Caco-2 (cell line): ENCODE measurements at regions not wholly inside any gene's neighbourhood (a gene's known extent, or its start where the extent isn't known, plus 50 kb on each side); places are given as distances from the start of the nearest gene placed in this dataset.

ENCODE experiments used
- BruUV-seq: library from RNA; stranded (reverse); fragments of 400-500 nt; replicated peaks from 2 replicates; lab custom pipeline; 2021; lab: Mats Ljungman, UMichigan
- CTCF ChIA-PET: fragments of 300-600 bp; sonication (Branson Sonifier 250); formaldehyde crosslinking; loops from one replicate; lab custom pipeline; 2022; ENCODE audit warnings: antibody characterized with exemption; lab: Charles Lee
- POLR2A ChIA-PET: fragments of 300-600 bp; sonication (Branson Sonifier 250); formaldehyde crosslinking; loops from one replicate; lab custom pipeline; 2022; ENCODE audit warnings: antibody characterized with exemption; lab: Charles Lee
- DNase-seq, 2 experiments: peaks; one replicate each; pipeline versions ENCODE4 v3.0.0 to v3.0.0-alpha.2; 2020 to 2022
- H3K27me3 ChIP-seq: replicated peaks from 2 replicates; pipeline ENCODE4 v1.6.0; 2011; ENCODE audit warnings: low read length; ENCODE audit not compliant: control insufficient read depth, insufficient read depth
- H3K36me3 ChIP-seq: 2 replicates; pipeline ENCODE4 v1.5.1; 2011; ENCODE audit warnings: low read length; ENCODE audit not compliant: control insufficient read depth, insufficient read depth
- H3K4me1 ChIP-seq: fragments of 250-450 bp; sonication (Bioruptor Pico); 2 replicates; pipeline ENCODE4 v1.5.1; 2020; ENCODE audit warnings: mild to moderate bottlenecking
- H3K4me3 ChIP-seq: 2 replicates; pipeline ENCODE4 v1.5.1; 2011; ENCODE audit warnings: low read depth, mild to moderate bottlenecking, control low read depth, low read length
- H3K9me3 ChIP-seq: fragments of 250-450 bp; sonication (Bioruptor Pico); 2 replicates; pipeline ENCODE4 v1.5.1; 2020; ENCODE audit warnings: mild to moderate bottlenecking, moderate library complexity
- H3K27ac Mint-ChIP-seq: one replicate; pipeline ENCODE4 v1.8.0; 2022; ENCODE audit warnings: mixed read lengths; ENCODE audit not compliant: unreplicated experiment
- H3K27me3 Mint-ChIP-seq: one replicate; pipeline ENCODE4 v1.8.0; 2022; ENCODE audit warnings: mixed read lengths; ENCODE audit not compliant: insufficient read depth, unreplicated experiment
- H3K36me3 Mint-ChIP-seq: one replicate; pipeline ENCODE4 v1.8.0; 2022; ENCODE audit warnings: mild to moderate bottlenecking, mixed read lengths; ENCODE audit not compliant: insufficient read depth, unreplicated experiment
- H3K4me1 Mint-ChIP-seq: one replicate; pipeline ENCODE4 v1.8.0; 2022; ENCODE audit warnings: low read depth, mixed read lengths; ENCODE audit not compliant: unreplicated experiment
- H3K4me3 Mint-ChIP-seq: one replicate; pipeline ENCODE4 v1.8.0; 2022; ENCODE audit warnings: mild to moderate bottlenecking, moderate library complexity, mixed read lengths; ENCODE audit not compliant: unreplicated experiment
- H3K9me3 Mint-ChIP-seq: one replicate; pipeline ENCODE4 v1.8.0; 2022; ENCODE audit warnings: mixed read lengths; ENCODE audit not compliant: unreplicated experiment
- CTCF ChIP-seq, 2 experiments: fragments of 200-600 bp in 1 of 2; IDR thresholded peaks; 1 replicate in 1 of 2; 2 replicates in 1 of 2; pipeline versions ENCODE4 v1.5.1 to v1.8.0; 2011 to 2022; ENCODE audit warnings: antibody characterized with exemption in 1 of 2, control low read depth in 1 of 2, inconsistent platforms in 1 of 2, low read depth in 1 of 2, low read length in 1 of 2, mild to moderate bottlenecking in 1 of 2, moderate library complexity in 1 of 2; ENCODE audit not compliant: insufficient read depth in 1 of 2, severe bottlenecking in 1 of 2, unreplicated experiment in 1 of 2
- intact Hi-C: fragments of 100-400 bp; cut with micrococcal nuclease; formaldehyde crosslinking; loops from one replicate; pipeline ENCODE4 v1.10.0; 2022; ENCODE audit not compliant: unreplicated experiment

- TF ChIP-seq CTCF (IDR thresholded peaks at IDR 0.05; ENCODE audit: insufficient read depth in 1 of 2, low read depth in 1 of 2, low read length in 1 of 2, severe bottlenecking in 1 of 2, unreplicated experiment in 1 of 2): no peak
- H3K27me3 ChIP-seq: no peaks in the 10 kb centered on the region
- H3K4me3 Mint-ChIP-seq: peak overlapping the region; percentile 51
- H3K4me1 Mint-ChIP-seq: peaks cover 12% of the 10 kb centered on the region
- CTCF ChIA-PET: interaction anchor here (1.0 to 1.6 kb wide), 2 partner anchors 9 to 140 kb away, joined by 4 to 6 read pairs; no protein-coding TSS in a partner anchor
- no peaks in the 10 kb centered on the region for H3K27me3 Mint-ChIP-seq
- H3K4me1 ChIP-seq: peaks cover 4% of the 10 kb centered on the region; the same call in 1 of the 2 replicates
- POLR2A ChIA-PET: no interaction called here
- H3K36me3 ChIP-seq: no peaks in the 10 kb centered on the region
- no peak for DNase-seq
- intact Hi-C loops: no loop called here
- BruUV-seq: no TSS peak
- no peak overlapping the region for H3K4me3 ChIP-seq
- H3K36me3 Mint-ChIP-seq: no peaks in the 10 kb centered on the region
- H3K9me3 Mint-ChIP-seq: no peaks in the 10 kb centered on the region
- no peaks in the 10 kb centered on the region; the same call in 1 of the 2 replicates for H3K9me3 ChIP-seq
- peak overlapping the region; percentile 36 for H3K27ac Mint-ChIP-seq
Measured at GRCh38 chr11:135008412-135008811, 596.4 kb upstream of the B3GAT1 start.

DNA sequence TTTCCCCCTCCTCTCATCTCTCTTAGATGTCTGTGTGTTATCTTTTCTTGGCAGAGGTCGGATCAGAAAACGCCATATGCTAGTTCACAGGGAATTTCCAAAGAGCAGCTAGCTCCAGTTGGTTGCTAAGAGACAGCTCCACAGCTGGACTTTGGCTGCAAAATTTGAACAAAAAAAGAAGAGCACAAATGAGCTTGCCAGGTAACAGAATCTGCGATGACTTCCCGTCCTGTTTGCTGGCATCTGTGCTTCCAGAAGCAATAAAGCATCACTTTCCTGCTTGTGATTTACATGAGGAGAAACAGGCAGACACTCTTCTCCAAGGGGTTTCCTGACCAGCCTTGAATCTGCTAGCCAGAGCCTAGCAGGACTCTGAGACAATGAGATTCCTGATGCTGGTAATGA lies 596.0 kb upstream of the B3GAT1 start:
- ChIA-PET CTCF (interaction anchor here (1.0 to 1.6 kb wide), 2 partner anchors 8 to 139 kb away, joined by 4 to 6 read pairs; no protein-coding TSS in a partner anchor), POLR2A (no interaction called here)
- Histone ChIP-seq H3K9me3 (no peaks in the 10 kb centered on the region; the same call in 1 of the 2 replicates), H3K4me3 (no peak overlapping the region), H3K27me3 (no peaks in the 10 kb centered on the region), H3K4me1 (peaks cover 4% of the 10 kb centered on the region; the same call in 1 of the 2 replicates), H3K36me3 (no peaks in the 10 kb centered on the region)
- TF ChIP-seq CTCF (IDR thresholded peaks at IDR 0.05; ENCODE audit: insufficient read depth in 1 of 2, low read depth in 1 of 2, low read length in 1 of 2, severe bottlenecking in 1 of 2, unreplicated experiment in 1 of 2): no peak
- no peaks in the 10 kb centered on the region for H3K27me3 Mint-ChIP-seq
- H3K36me3 Mint-ChIP-seq: no peaks in the 10 kb centered on the region
- H3K27ac Mint-ChIP-seq: peak overlapping the region; percentile 36
- peak overlapping the region; percentile 51 for H3K4me3 Mint-ChIP-seq
- intact Hi-C loops: no loop called here
- BruUV-seq: no TSS peak
- peak in 1 of 2 experiments; percentile 37 for DNase-seq
- H3K9me3 Mint-ChIP-seq: no peaks in the 10 kb centered on the region
- H3K4me1 Mint-ChIP-seq: peaks cover 12% of the 10 kb centered on the region

- H3K4me1 ChIP-seq: peaks cover 4% of the 10 kb centered on the region; the same call in 1 of the 2 replicates
- Mint-ChIP-seq H3K27me3 (no peaks in the 10 kb centered on the region), H3K4me1 (peaks cover 12% of the 10 kb centered on the region), H3K4me3 (peak overlapping the region; percentile 51), H3K27ac (no peak overlapping the region), H3K9me3 (no peaks in the 10 kb centered on the region), H3K36me3 (no peaks in the 10 kb centered on the region)
- H3K9me3 ChIP-seq: no peaks in the 10 kb centered on the region; the same call in 1 of the 2 replicates
- no TSS peak for BruUV-seq
- H3K27me3 ChIP-seq: no peaks in the 10 kb centered on the region
- ChIA-PET CTCF (interaction anchor here (1.6 kb wide), 1 partner anchor 138 kb away, joined by 6 read pairs; no protein-coding TSS in a partner anchor), POLR2A (no interaction called here)
- no peaks in the 10 kb centered on the region for H3K36me3 ChIP-seq
- DNase-seq: no peak
- no peak overlapping the region for H3K4me3 ChIP-seq
- intact Hi-C loops: no loop called here
- TF ChIP-seq CTCF (IDR thresholded peaks at IDR 0.05; ENCODE audit: insufficient read depth in 1 of 2, low read depth in 1 of 2, low read length in 1 of 2, severe bottlenecking in 1 of 2, unreplicated experiment in 1 of 2): no peak
Measured at GRCh38 chr11:135006800-135007199, 594.8 kb upstream of the B3GAT1 start.
